ENCODE measurements at regions not wholly inside any gene's neighbourhood (a gene's known extent, or its start where the extent isn't known, plus 50 kb on each side); places are given as distances from the start of the nearest gene placed in this dataset.

DNA sequence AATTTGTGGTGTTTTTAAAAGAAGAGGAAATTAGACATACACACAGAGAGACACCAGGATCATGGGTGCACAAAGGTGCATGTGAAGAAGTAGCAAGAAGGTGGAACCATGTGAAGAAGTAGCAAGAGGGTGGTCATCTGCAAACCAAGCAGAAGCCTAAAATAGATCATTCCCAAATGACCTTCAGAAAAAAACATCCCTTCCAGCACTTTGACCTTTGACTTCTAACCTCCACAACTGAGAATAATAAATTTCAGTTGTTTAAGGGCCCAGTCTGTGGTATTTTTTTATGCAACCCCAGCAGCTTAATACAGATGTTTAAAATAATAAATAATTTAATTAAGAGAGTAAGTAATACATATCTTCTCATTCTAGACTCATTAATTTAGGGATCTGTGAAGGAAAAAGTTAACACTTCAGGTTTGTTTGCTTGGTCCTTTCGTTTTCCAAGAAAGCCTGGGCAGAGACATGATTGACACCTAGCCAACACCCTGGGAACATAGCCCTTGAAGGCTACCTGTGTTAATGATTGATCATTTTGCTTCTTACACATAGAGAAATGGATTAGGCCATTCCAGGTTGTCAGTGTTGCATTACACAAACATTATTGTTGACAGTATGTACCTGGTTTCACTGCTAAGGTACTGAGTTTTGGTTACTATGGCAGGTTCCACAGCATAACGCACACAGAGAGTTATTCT, 1331.2 kb upstream of the GBE1 start:
- TF ChIP-seq, protein P1, sequence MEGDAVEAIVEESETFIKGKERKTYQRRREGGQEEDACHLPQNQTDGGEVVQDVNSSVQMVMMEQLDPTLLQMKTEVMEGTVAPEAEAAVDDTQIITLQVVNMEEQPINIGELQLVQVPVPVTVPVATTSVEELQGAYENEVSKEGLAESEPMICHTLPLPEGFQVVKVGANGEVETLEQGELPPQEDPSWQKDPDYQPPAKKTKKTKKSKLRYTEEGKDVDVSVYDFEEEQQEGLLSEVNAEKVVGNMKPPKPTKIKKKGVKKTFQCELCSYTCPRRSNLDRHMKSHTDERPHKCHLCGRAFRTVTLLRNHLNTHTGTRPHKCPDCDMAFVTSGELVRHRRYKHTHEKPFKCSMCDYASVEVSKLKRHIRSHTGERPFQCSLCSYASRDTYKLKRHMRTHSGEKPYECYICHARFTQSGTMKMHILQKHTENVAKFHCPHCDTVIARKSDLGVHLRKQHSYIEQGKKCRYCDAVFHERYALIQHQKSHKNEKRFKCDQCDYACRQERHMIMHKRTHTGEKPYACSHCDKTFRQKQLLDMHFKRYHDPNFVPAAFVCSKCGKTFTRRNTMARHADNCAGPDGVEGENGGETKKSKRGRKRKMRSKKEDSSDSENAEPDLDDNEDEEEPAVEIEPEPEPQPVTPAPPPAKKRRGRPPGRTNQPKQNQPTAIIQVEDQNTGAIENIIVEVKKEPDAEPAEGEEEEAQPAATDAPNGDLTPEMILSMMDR (IDR thresholded peaks at IDR 0.05; ENCODE audit: low read depth, low read length, missing control alignments), result no peak
- no peak overlapping the region for H3K4me3 ChIP-seq (replicated peaks; ENCODE audit: low read depth, low read length)
- DNase-seq (ENCODE audit: extremely low read depth, low read depth), result no peak

GRCh38 chr3:83076041-83076440, 1314.6 kb upstream of the GBE1 start:
- DNase-seq (ENCODE audit: extremely low read depth, low read depth), result no peak
- TF ChIP-seq, protein P1 (IDR thresholded peaks at IDR 0.05; ENCODE audit: low read depth, low read length, missing control alignments), result no peak
- no peak overlapping the region for H3K4me3 ChIP-seq (replicated peaks; ENCODE audit: low read depth, low read length)

DNA sequence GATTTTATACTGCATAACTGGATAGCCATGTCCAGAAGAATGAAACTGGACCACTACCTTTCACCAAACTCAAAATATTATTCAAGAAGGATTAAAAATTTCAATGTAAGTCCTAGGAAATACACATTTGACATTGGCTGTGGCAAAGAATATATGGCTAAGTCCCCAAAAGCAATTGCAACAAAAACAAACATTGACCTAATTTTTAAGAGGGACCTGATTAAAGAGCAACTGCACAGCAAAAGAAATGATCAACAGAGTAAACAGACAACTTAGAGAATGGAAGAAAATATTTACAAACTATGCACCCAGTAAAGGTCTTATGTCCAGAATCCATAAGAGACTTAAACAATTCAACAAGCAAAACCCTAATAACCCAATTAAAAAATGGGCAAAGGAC, 1313.0 kb upstream of the GBE1 start:
- no peak for DNase-seq (ENCODE audit: extremely low read depth, low read depth)
- no peak overlapping the region for H3K4me3 ChIP-seq (replicated peaks; ENCODE audit: low read depth, low read length)
- TF ChIP-seq, protein P1 (IDR thresholded peaks at IDR 0.05; ENCODE audit: low read depth, low read length, missing control alignments), result no peak

DNA sequence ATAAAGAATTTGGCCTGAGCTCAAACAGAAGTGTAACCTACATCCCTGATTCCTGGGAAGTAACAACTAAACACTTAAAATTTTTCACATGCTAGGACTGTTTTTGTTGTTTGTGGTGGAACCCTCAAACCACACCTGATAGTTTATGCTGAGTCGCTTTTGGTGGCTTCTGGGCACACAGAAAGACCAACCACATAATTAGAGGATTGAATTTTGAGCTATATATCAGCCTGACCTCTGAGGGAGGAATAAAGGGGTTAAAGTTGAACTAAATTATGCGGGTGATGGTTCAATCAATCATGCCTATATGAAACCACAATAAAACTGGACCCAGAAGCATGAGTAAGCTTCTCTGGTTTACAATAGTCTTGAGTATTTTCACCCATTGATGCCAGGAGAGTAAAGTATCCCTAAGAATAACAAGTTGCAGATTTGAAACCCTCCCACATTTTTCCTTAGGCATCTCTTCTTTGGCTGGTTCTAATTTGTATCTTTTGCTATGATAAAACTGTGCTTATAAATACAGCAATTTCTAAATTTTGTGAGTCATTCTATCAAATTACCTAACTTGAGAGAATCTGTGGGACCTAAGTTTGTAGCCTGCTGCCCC, 1304.5 kb upstream of the GBE1 start:
- TF ChIP-seq, protein P1 (IDR thresholded peaks at IDR 0.05; ENCODE audit: low read depth, low read length, missing control alignments), result no peak
- DNase-seq (ENCODE audit: extremely low read depth, low read depth), result no peak
- no peak overlapping the region for H3K4me3 ChIP-seq (replicated peaks; ENCODE audit: low read depth, low read length)

DNA sequence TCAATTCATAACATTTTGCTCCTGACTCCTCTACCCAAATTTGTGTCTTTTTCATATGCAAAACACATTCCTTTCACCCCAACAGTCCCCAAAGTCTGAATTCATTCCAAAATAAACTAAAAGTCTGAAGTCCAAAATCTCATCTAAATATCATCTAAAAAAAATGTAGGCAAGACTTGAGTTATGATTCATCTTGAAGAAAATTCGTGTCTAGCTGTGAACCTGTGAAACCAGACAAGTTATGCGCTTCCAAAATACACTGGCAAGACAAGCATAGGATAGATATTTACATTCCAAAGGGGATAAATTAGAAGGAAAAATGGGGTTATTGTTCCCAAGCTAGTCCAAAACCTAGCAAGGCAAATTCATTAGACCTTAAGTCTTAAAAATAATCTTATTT, 1302.0 kb upstream of the GBE1 start:
- TF ChIP-seq, protein P1 (IDR thresholded peaks at IDR 0.05; ENCODE audit: low read depth, low read length, missing control alignments), result no peak
- H3K4me3 ChIP-seq (replicated peaks; ENCODE audit: low read depth, low read length), result no peak overlapping the region
- DNase-seq (ENCODE audit: extremely low read depth, low read depth), result no peak

DNA sequence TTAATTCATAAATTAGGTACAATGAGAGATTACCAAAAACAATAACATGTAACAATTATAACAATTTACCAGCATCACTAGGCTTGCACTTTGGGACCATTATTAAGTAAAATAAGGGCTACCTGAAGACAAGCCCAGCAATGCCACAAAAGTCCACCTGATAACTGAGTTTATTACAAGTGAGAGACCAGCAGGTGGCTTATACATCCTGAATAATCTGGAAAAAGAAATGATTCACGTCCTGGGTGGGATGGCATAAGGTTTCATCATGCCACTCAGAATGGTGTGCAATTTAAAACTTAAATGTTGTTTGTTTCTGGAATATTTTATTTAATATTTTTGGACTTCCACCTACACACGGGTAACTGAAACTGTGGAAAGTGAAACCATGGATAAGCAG, 1287.1 kb upstream of the GBE1 start:
- H3K4me3 ChIP-seq (replicated peaks; ENCODE audit: low read depth, low read length), result no peak overlapping the region
- TF ChIP-seq, protein P1 (IDR thresholded peaks at IDR 0.05; ENCODE audit: low read depth, low read length, missing control alignments), result no peak
- DNase-seq (ENCODE audit: extremely low read depth, low read depth), result no peak

All from HFF-Myc (cell line).